CD14-positive monocyte (primary cell): ENCODE measurements at regions not wholly inside any gene's neighbourhood (a gene's known extent, or its start where the extent isn't known, plus 50 kb on each side); places are given as distances from the start of the nearest gene placed in this dataset.
"Not testable (repeated sequence)": the region's sequence is repeated elsewhere in the genome, so short reads cannot be mapped to it uniquely, and the experiment has no call there.

ENCODE experiments used
- DNase-seq, 3 donors: peaks; one replicate each; pipeline ENCODE4 v3.0.0-alpha.2; 2011 to 2022
- H2AFZ ChIP-seq: 2 replicates; pipeline ENCODE4 v1.6.0; 2012; ENCODE audit warnings: mild to moderate bottlenecking, low read depth, low read length, inconsistent platforms; ENCODE audit not compliant: insufficient read depth, poor library complexity, severe bottlenecking
- H3K27ac ChIP-seq, 2 donors: 1 replicate in 1 of 2; 2 replicates in 1 of 2; pipeline ENCODE4 v1.5.1; 2012 to 2013; ENCODE audit warnings: low read length in 2 of 2, control low read depth in 1 of 2, inconsistent platforms in 1 of 2, low read depth in 1 of 2, mild to moderate bottlenecking in 1 of 2
- H3K27me3 ChIP-seq, 2 donors: one replicate each; pipeline versions ENCODE4 v1.6.0 to v1.6.1; 2011 to 2013; ENCODE audit warnings: low read length in 2 of 2; ENCODE audit not compliant: control insufficient read depth in 2 of 2, insufficient read depth in 2 of 2
- H3K36me3 ChIP-seq, 2 donors: replicated peaks in 1 of 2; 1 replicate in 1 of 2; 2 replicates in 1 of 2; pipeline versions ENCODE4 v1.5.1 to v1.6.1; 2012 to 2013; ENCODE audit warnings: low read length in 2 of 2, control low read depth in 1 of 2, inconsistent platforms in 1 of 2, mild to moderate bottlenecking in 1 of 2; ENCODE audit not compliant: insufficient read depth in 2 of 2, control insufficient read depth in 1 of 2
- H3K4me1 ChIP-seq, 2 donors: 1 replicate in 1 of 2; 2 replicates in 1 of 2; pipeline versions ENCODE4 v1.5.1 to v1.6.1; 2012 to 2013; ENCODE audit warnings: low read length in 2 of 2, control low read depth in 1 of 2, inconsistent platforms in 1 of 2, mild to moderate bottlenecking in 1 of 2, moderate library complexity in 1 of 2; ENCODE audit not compliant: insufficient read depth in 2 of 2, control insufficient read depth in 1 of 2
- H3K4me2 ChIP-seq: replicated peaks from 2 replicates; pipeline ENCODE3; 2012; ENCODE audit warnings: low read length, moderate library complexity, mild to moderate bottlenecking; ENCODE audit not compliant: poor library complexity, severe bottlenecking; ENCODE audit errors: extremely low read depth
- H3K4me3 ChIP-seq, 3 experiments: fragments of 200-600 bp in 1 of 3; sonication (generic) in 1 of 3; replicated peaks in 1 of 3; 1 replicate in 2 of 3; 2 replicates in 1 of 3; pipeline ENCODE4 v1.5.1; 2011 to 2013; ENCODE audit warnings: low read length in 3 of 3, mild to moderate bottlenecking in 3 of 3, control low read depth in 2 of 3, low read depth in 2 of 3, inconsistent platforms in 1 of 3, moderate library complexity in 1 of 3
- H3K79me2 ChIP-seq: 2 replicates; pipeline ENCODE4 v1.6.0; 2012; ENCODE audit warnings: mild to moderate bottlenecking, control low read depth, inconsistent platforms, low read length, moderate library complexity; ENCODE audit not compliant: insufficient read depth
- H3K9ac ChIP-seq: 2 replicates; pipeline ENCODE4 v1.6.0; 2017; ENCODE audit warnings: low read length, mild to moderate bottlenecking; ENCODE audit not compliant: insufficient read depth, poor library complexity, severe bottlenecking
- H3K9me3 ChIP-seq, 2 donors: replicated peaks in 1 of 2; 1 replicate in 1 of 2; 2 replicates in 1 of 2; pipeline versions ENCODE4 v1.5.1 to v1.6.1; 2012 to 2013; ENCODE audit warnings: low read length in 2 of 2, control low read depth in 1 of 2; ENCODE audit not compliant: control insufficient read depth in 1 of 2, insufficient read depth in 1 of 2
- H4K20me1 ChIP-seq: 2 replicates; pipeline ENCODE4 v1.6.0; 2012; ENCODE audit warnings: mild to moderate bottlenecking, low read length, control low read depth, moderate library complexity; ENCODE audit not compliant: insufficient read depth
- H3K27ac Mint-ChIP-seq, 7 donors: one replicate each; pipeline ENCODE4 v1.8.0; 2020; ENCODE audit warnings: mild to moderate bottlenecking in 7 of 7, mixed read lengths in 7 of 7, moderate library complexity in 6 of 7, inconsistent platforms in 2 of 7
- H3K27me3 Mint-ChIP-seq, 3 donors: one replicate each; pipeline ENCODE4 v1.8.0; 2021 to 2022; ENCODE audit warnings: low read depth in 3 of 3, mild to moderate bottlenecking in 3 of 3, mixed read lengths in 3 of 3, moderate library complexity in 3 of 3, inconsistent platforms in 1 of 3
- H3K36me3 Mint-ChIP-seq, 2 donors: one replicate each; pipeline ENCODE4 v1.8.0; 2020; ENCODE audit warnings: mixed read lengths in 2 of 2, inconsistent platforms in 1 of 2, mild to moderate bottlenecking in 1 of 2
- H3K4me1 Mint-ChIP-seq: one replicate; pipeline ENCODE4 v1.8.0; 2020; ENCODE audit warnings: mild to moderate bottlenecking, mixed read lengths
- H3K4me3 Mint-ChIP-seq, 2 donors: one replicate each; pipeline ENCODE4 v1.8.0; 2020; ENCODE audit warnings: mild to moderate bottlenecking in 2 of 2, mixed read lengths in 2 of 2, moderate library complexity in 1 of 2
- H3K9me3 Mint-ChIP-seq, 7 donors: one replicate each; pipeline ENCODE4 v1.8.0; 2020 to 2022; ENCODE audit warnings: mixed read lengths in 7 of 7, mild to moderate bottlenecking in 6 of 7, moderate library complexity in 6 of 7, inconsistent platforms in 2 of 7
- CTCF ChIP-seq: fragments of 200-600 bp; IDR thresholded peaks from one replicate; pipeline ENCODE4 v1.8.0; 2022; ENCODE audit warnings: antibody characterized with exemption, mild to moderate bottlenecking
- WGBS: methylation state at CpG from one replicate; pipeline ENCODE4 v1.1.5; 2013; ENCODE audit warnings: missing lambda C conversion rate; ENCODE audit not compliant: insufficient coverage; 5-methylcytosine and 5-hydroxymethylcytosine counted together
- intact Hi-C, 2 donors: fragments of 100-400 bp; cut with micrococcal nuclease; formaldehyde crosslinking; loops; one replicate each; pipeline versions ENCODE4 v1.15.0 to v1.15.1; 2023

- TF ChIP-seq CTCF: no peak
- peaks cover 45% of the 10 kb centered on the region for H3K4me1 Mint-ChIP-seq
- no peaks in the 10 kb centered on the region for H3K27me3 ChIP-seq
- peak overlapping the region in 3 of 7 donors; percentile 5 to 39 (median 33) for H3K27ac Mint-ChIP-seq
- peaks cover 0 to 4% (median 1%) of the 10 kb centered on the region in 3 donors for H3K27me3 Mint-ChIP-seq
- H3K36me3 ChIP-seq: no peaks in the 10 kb centered on the region
- no peak overlapping the region for H3K4me3 ChIP-seq
- no peak overlapping the region for H2AFZ ChIP-seq
- no peak overlapping the region for H3K4me2 ChIP-seq
- no peak overlapping the region for H3K9ac ChIP-seq
- intact Hi-C loops: loop anchor here in 1 of 2 donors (10.0 kb wide), 1 partner anchor 192 kb away; no protein-coding TSS in a partner anchor
- H3K79me2 ChIP-seq: no peaks in the 10 kb centered on the region
- H3K4me3 Mint-ChIP-seq: no peak overlapping the region
- no peaks in the 10 kb centered on the region for H4K20me1 ChIP-seq
- H3K9me3 Mint-ChIP-seq: peaks cover 0 to 11% (median 0%) of the 10 kb centered on the region in 7 donors
- WGBS: 63% methylated on average over 3 of the region's 4 CpGs
- DNase-seq: no peak
- peaks cover 22 to 45% of the 10 kb centered on the region in 2 donors for H3K4me1 ChIP-seq
- H3K27ac ChIP-seq: no peak overlapping the region
- H3K36me3 Mint-ChIP-seq: peaks cover 0 to 1% of the 10 kb centered on the region in 2 donors
- H3K9me3 ChIP-seq: no peaks in the 10 kb centered on the region
Observed at GRCh38 chr6:134426623-134427022, 108.7 kb upstream of the SGK1 start.

GRCh38 chr6:134425917-134426316, 108.0 kb upstream of the SGK1 start:
- not testable (repeated sequence) for H3K9ac ChIP-seq, H2AFZ ChIP-seq, H3K4me3 ChIP-seq, DNase-seq, H3K4me3 Mint-ChIP-seq, H3K36me3 ChIP-seq, H3K27me3 Mint-ChIP-seq, H3K4me2 ChIP-seq, H3K27ac ChIP-seq, H3K36me3 Mint-ChIP-seq, H4K20me1 ChIP-seq, H3K27me3 ChIP-seq, H3K79me2 ChIP-seq, H3K9me3 ChIP-seq
- H3K27ac Mint-ChIP-seq: peak overlapping the region in 3 of 7 donors; percentile 59 to 62 (median 62)
- peaks cover 39% of the 10 kb centered on the region for H3K4me1 Mint-ChIP-seq
- H3K9me3 Mint-ChIP-seq: peaks cover 0 to 11% (median 0%) of the 10 kb centered on the region in 7 donors
- peaks cover 22 to 43% of the 10 kb centered on the region in 2 donors for H3K4me1 ChIP-seq
- WGBS: no CpG with 5 or more reads among the region's 1 CpG
- intact Hi-C loops: loop anchor here in 1 of 2 donors (10.0 kb wide), 1 partner anchor 191 kb away; no protein-coding TSS in a partner anchor
